Gastrocnemius medialis (tissue), 4 donors: ENCODE measurements at regions not wholly inside any gene's neighbourhood (a gene's known extent, or its start where the extent isn't known, plus 50 kb on each side); places are given as distances from the start of the nearest gene placed in this dataset.

Experiments
- ATAC-seq, 2 donors: fragments of 150-250 bp; one replicate each; pipeline ENCODE4 v1.9.1; 2016
- DNase-seq, 2 donors: peaks; one replicate each; pipeline ENCODE4 v3.0.0-alpha.2; 2019
- H3K27ac ChIP-seq, 4 donors: fragments of 200-600 bp; sonication (generic); 1 replicate in 1 of 4; 2 replicates in 3 of 4; pipeline ENCODE4 v1.5.1; 2016 to 2018; ENCODE audit warnings: mild to moderate bottlenecking in 2 of 4, moderate library complexity in 1 of 4
- H3K27me3 ChIP-seq, 3 donors: fragments of 200-600 bp; sonication (generic) in 2 of 3; 1 replicate in 1 of 3; 2 replicates in 2 of 3; pipeline versions ENCODE4 v1.5.1 to v1.6.0; 2016 to 2019; ENCODE audit warnings: mild to moderate bottlenecking in 1 of 3, moderate library complexity in 1 of 3
- H3K36me3 ChIP-seq, 2 donors: fragments of 200-600 bp; sonication (generic) in 1 of 2; one replicate each; pipeline ENCODE4 v1.5.1; 2017 to 2018
- H3K4me1 ChIP-seq, 2 donors: fragments of 200-600 bp; sonication (generic) in 1 of 2; one replicate each; pipeline ENCODE4 v1.5.1; 2016 to 2017; ENCODE audit warnings: mild to moderate bottlenecking in 2 of 2
- H3K4me3 ChIP-seq, 4 donors: fragments of 200-600 bp; sonication (generic) in 3 of 4; 1 replicate in 1 of 4; 2 replicates in 3 of 4; pipeline ENCODE4 v1.5.1; 2016 to 2019; ENCODE audit warnings: mild to moderate bottlenecking in 2 of 4
- H3K9me3 ChIP-seq, 3 donors: fragments of 200-600 bp; sonication (generic) in 2 of 3; 1 replicate in 1 of 3; 2 replicates in 2 of 3; pipeline ENCODE4 v1.5.1; 2016 to 2019
- POLR2A ChIP-seq, 2 donors: fragments of 450-650 bp; IDR thresholded peaks; one replicate each; pipeline ENCODE4 v1.6.1; 2017; ENCODE audit warnings: antibody characterized with exemption in 2 of 2, mild to moderate bottlenecking in 2 of 2, moderate library complexity in 2 of 2
- in situ Hi-C, 4 donors: fragments of 200-750 bp; cut with MboI; loops; one replicate each; pipeline versions ENCODE4 v1.15.0 to v1.8.0; 2017; ENCODE audit warnings: low sequenced_read_pairs in 4 of 4
- intact Hi-C: fragments of 100-400 bp; cut with DNase I; formaldehyde crosslinking; loops from one replicate; pipeline ENCODE4 v1.15.1; 2023; ENCODE audit warnings: low total_unique reads
- TF ChIP-seq, protein P1 (sequence below), 5 experiments: fragments of 450-650 bp in 3 of 5; fragments of 200-600 bp in 2 of 5; sonication (generic) in 2 of 5; IDR thresholded peaks in 4 of 5; conservative IDR thresholded peaks in 1 of 5; 1 replicate in 4 of 5; 2 replicates in 1 of 5; pipeline ENCODE4 v1.5.1; 2016 to 2019; ENCODE audit warnings: antibody characterized with exemption in 5 of 5, mild to moderate bottlenecking in 3 of 5, moderate library complexity in 3 of 5

DNA sequence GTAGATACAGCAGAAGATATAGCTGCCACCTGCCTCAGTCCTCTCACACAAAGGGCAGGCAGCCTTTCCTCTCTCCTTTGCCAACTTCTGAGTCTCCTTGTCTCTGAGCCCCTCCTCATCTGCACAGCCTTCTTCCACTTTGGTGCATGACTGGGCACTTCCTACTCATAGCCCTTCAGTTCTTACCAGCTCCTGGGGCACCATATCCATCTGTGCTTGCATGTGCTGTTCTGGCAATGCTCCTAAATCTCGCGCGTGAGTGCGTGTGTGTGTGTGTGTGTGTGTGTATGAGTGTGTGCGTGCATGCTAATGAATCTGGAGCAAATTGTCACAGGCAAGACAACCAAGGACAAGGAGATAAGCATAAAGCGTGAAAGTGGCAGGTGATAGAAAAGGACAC lies 1271.6 kb upstream of the SORCS1 start:
- intact Hi-C loops: no loop called here
- DNase-seq (no peak), ATAC-seq (no peak)
- H3K27ac ChIP-seq: no peak overlapping the region
- no peak overlapping the region for H3K4me3 ChIP-seq
- H3K4me1 ChIP-seq: no peaks in the 10 kb centered on the region
- H3K27me3 ChIP-seq: no peaks in the 10 kb centered on the region
- TF ChIP-seq, protein P1, sequence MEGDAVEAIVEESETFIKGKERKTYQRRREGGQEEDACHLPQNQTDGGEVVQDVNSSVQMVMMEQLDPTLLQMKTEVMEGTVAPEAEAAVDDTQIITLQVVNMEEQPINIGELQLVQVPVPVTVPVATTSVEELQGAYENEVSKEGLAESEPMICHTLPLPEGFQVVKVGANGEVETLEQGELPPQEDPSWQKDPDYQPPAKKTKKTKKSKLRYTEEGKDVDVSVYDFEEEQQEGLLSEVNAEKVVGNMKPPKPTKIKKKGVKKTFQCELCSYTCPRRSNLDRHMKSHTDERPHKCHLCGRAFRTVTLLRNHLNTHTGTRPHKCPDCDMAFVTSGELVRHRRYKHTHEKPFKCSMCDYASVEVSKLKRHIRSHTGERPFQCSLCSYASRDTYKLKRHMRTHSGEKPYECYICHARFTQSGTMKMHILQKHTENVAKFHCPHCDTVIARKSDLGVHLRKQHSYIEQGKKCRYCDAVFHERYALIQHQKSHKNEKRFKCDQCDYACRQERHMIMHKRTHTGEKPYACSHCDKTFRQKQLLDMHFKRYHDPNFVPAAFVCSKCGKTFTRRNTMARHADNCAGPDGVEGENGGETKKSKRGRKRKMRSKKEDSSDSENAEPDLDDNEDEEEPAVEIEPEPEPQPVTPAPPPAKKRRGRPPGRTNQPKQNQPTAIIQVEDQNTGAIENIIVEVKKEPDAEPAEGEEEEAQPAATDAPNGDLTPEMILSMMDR (IDR thresholded peaks at IDR 0.05 in 4 of 5, conservative IDR thresholded peaks at IDR 0.05 in 1 of 5): no peak
- TF ChIP-seq POLR2A (IDR thresholded peaks at IDR 0.05): no peak
- H3K36me3 ChIP-seq: no peaks in the 10 kb centered on the region
- in situ Hi-C loops: no loop called here
- H3K9me3 ChIP-seq: no peaks in the 10 kb centered on the region

DNA sequence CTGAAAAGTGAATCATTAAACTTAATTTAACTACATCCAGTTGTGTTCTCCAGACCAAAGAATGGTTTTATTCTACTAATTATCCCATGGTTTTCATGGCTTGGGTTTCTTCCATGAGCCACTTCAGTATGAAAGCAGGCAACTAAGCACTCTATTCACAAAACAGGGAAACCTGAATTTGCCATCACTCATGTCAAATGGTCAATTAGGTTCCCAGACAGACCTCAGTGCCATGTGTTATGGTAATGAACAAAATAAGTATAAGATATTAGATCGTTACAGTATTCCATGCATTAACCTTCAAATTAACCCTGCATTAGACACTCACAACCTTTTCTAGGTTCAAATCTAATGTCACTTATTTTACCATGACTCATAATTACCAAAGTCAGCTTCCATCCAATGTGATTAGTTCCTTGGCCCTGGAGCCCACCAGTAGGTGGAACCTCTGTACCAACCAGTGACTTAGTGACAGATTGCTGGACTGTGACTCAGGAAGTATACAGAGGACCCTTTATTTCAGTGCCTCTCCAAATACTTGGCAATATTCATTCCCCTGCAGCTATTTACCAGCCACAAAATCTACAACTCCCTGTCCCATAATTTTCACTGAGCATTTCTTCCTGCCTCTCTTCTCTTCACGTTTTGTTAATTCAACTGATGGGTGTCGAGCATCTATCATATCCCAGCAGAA lies 1270.2 kb upstream of the SORCS1 start:
- intact Hi-C loops: no loop called here
- H3K4me1 ChIP-seq: no peaks in the 10 kb centered on the region
- in situ Hi-C loops: no loop called here
- ATAC-seq (no peak), DNase-seq (no peak)
- H3K27ac ChIP-seq: no peak overlapping the region
- no peaks in the 10 kb centered on the region for H3K27me3 ChIP-seq
- H3K9me3 ChIP-seq: no peaks in the 10 kb centered on the region
- TF ChIP-seq, protein P1 (IDR thresholded peaks at IDR 0.05 in 4 of 5, conservative IDR thresholded peaks at IDR 0.05 in 1 of 5): no peak
- no peak for TF ChIP-seq POLR2A (IDR thresholded peaks at IDR 0.05)
- no peak overlapping the region for H3K4me3 ChIP-seq
- H3K36me3 ChIP-seq: no peaks in the 10 kb centered on the region

DNA sequence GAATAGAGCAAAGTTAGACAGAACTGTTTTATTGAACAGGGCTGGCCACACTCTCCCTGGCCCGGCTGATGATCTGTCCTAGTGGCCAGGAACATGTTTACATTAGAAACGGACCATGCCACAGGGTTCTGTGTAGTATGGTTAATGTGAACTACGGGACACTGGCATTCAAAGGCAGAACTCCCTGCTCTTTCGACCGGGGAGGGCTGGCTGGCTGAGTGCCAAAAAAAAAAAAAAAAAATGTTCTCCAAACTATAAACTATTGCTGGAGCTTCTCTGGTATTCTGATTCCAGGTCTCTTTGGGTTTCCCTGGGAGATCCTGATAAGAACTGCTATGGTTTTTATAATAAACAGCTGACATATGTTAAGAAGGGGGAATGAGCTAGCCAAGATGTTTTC lies 1262.6 kb upstream of the SORCS1 start:
- H3K9me3 ChIP-seq: no peaks in the 10 kb centered on the region
- no peak overlapping the region for H3K4me3 ChIP-seq
- H3K4me1 ChIP-seq: no peaks in the 10 kb centered on the region
- TF ChIP-seq POLR2A (IDR thresholded peaks at IDR 0.05): no peak
- TF ChIP-seq, protein P1 (IDR thresholded peaks at IDR 0.05 in 4 of 5, conservative IDR thresholded peaks at IDR 0.05 in 1 of 5): no peak
- in situ Hi-C loops (no loop called here), intact Hi-C loops (no loop called here)
- H3K27me3 ChIP-seq: no peaks in the 10 kb centered on the region
- ATAC-seq: no peak
- no peak for DNase-seq
- no peak overlapping the region for H3K27ac ChIP-seq
- no peaks in the 10 kb centered on the region for H3K36me3 ChIP-seq

DNA sequence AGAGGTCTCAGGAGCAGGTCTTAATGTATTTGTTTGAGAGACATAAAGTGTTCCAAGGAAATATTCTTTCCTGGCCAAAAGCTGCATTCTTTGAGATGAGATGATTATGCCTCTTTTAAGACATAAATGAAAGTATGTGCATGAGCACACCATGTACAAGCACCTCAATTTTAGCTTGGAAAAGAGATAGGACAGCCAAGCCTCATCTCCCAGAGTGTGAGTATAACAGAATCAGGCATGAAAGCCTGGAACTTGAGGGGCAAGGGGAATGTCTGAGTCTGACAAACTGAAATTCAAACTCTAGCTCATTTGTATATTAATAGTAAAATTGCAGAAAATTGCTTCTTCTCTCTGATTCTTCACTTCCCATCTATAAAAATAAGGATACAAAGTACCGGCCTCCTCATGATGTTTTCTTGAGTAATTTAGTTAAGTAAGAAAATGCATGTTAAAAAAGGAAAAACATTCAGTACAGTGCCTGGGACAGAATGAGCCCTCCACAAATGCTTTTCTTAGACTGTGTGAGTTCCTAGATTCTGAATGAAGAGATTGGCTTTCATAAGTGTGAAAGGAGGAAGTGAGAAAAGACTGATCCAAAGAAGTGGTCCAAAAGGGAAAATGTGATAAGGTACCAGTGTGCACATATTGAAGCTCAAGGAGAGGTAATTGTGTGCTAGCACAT lies 1260.9 kb upstream of the SORCS1 start:
- Histone ChIP-seq H3K9me3 (no peaks in the 10 kb centered on the region), H3K36me3 (no peaks in the 10 kb centered on the region), H3K4me3 (no peak overlapping the region), H3K27me3 (no peaks in the 10 kb centered on the region), H3K4me1 (no peaks in the 10 kb centered on the region), H3K27ac (no peak overlapping the region)
- TF ChIP-seq, protein P1 (IDR thresholded peaks at IDR 0.05 in 4 of 5, conservative IDR thresholded peaks at IDR 0.05 in 1 of 5): no peak
- intact Hi-C loops: no loop called here
- DNase-seq (no peak), ATAC-seq (no peak)
- in situ Hi-C loops: no loop called here
